ENCODE measurements at regions not wholly inside any gene's neighbourhood (a gene's known extent, or its start where the extent isn't known, plus 50 kb on each side); places are given as distances from the start of the nearest gene placed in this dataset.
"Not testable (repeated sequence)": the region's sequence is repeated elsewhere in the genome, so short reads cannot be mapped to it uniquely, and the experiment has no call there.

DNA sequence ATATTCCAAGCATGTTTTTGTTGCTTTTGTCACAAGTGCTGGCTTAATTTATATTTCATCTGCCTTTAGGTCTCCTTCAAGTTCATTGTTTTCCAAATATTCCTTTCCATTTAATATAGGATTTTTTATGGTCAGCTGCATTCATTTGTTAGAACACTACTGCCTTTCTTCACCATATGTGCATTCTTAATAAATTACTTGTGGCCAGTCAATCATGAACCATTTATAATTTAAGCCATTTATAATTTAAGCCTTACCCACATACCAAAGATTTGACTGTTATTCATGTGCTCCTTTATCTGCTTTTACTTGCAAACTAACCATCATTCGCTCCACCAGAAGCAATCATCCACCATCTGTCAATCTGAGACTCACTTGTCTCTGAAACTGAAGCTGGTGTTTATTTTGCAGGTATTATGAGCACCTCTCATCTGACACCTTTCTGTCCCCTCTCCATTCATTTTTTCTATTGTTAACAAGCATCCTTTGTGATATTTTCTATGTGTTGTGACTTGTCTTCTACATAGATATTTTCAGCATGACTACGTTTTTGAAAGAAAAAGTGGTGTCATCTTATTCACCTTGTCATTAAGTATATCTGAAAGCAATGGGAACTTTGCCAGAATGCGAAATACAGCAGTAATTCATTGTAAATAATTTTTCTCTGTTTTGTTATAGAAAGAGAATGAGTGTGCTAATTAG, 786.8 kb downstream of the KCNJ3 start:
- Histone ChIP-seq H2AFZ (ENCODE audit: low read depth, low read length) (no peak overlapping the region), H3K79me2 (ENCODE audit: insufficient read depth, low read length) (no peaks in the 10 kb centered on the region), H3K9ac (ENCODE audit: low read length) (no peak overlapping the region), H3K4me2 (ENCODE audit: low read length) (no peak overlapping the region), H3K4me1 (ENCODE audit: insufficient read depth, low read length) (no peaks in the 10 kb centered on the region), H3K9me3 (ENCODE audit: insufficient read depth, low read depth, low read length) (no peaks in the 10 kb centered on the region), H3K4me3 (ENCODE audit: insufficient read depth, low read depth, low read length) (no peak overlapping the region), H3K36me3 (ENCODE audit: insufficient read depth, low read length) (no peaks in the 10 kb centered on the region), H3K27me3 (ENCODE audit: insufficient read depth, low read length) (no peaks in the 10 kb centered on the region), H3K27ac (ENCODE audit: low read depth, low read length) (no peak overlapping the region), H4K20me1 (ENCODE audit: insufficient read depth, low read length) (no peaks in the 10 kb centered on the region)
- H3K4me1 Mint-ChIP-seq (ENCODE audit: low read depth, unreplicated experiment): no peaks in the 10 kb centered on the region
- no peak overlapping the region for H3K27ac Mint-ChIP-seq (ENCODE audit: unreplicated experiment)
- no peak for TF ChIP-seq EZH2 (IDR thresholded peaks at IDR 0.05; ENCODE audit: insufficient read depth, low read length)
- TF ChIP-seq, protein P1, sequence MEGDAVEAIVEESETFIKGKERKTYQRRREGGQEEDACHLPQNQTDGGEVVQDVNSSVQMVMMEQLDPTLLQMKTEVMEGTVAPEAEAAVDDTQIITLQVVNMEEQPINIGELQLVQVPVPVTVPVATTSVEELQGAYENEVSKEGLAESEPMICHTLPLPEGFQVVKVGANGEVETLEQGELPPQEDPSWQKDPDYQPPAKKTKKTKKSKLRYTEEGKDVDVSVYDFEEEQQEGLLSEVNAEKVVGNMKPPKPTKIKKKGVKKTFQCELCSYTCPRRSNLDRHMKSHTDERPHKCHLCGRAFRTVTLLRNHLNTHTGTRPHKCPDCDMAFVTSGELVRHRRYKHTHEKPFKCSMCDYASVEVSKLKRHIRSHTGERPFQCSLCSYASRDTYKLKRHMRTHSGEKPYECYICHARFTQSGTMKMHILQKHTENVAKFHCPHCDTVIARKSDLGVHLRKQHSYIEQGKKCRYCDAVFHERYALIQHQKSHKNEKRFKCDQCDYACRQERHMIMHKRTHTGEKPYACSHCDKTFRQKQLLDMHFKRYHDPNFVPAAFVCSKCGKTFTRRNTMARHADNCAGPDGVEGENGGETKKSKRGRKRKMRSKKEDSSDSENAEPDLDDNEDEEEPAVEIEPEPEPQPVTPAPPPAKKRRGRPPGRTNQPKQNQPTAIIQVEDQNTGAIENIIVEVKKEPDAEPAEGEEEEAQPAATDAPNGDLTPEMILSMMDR (IDR thresholded peaks at IDR 0.05; ENCODE audit: insufficient read depth, low read depth, low read length): no peak
- no peaks in the 10 kb centered on the region for H3K36me3 Mint-ChIP-seq (ENCODE audit: low read depth, unreplicated experiment)
- no peaks in the 10 kb centered on the region for H3K9me3 Mint-ChIP-seq (ENCODE audit: unreplicated experiment)
- FAIRE-seq: no peak
- no peak overlapping the region for H3K4me3 Mint-ChIP-seq (ENCODE audit: unreplicated experiment)
- H3K27me3 Mint-ChIP-seq (ENCODE audit: low read depth, unreplicated experiment): no peaks in the 10 kb centered on the region
- no peak for DNase-seq (ENCODE audit: low read depth)

DNA sequence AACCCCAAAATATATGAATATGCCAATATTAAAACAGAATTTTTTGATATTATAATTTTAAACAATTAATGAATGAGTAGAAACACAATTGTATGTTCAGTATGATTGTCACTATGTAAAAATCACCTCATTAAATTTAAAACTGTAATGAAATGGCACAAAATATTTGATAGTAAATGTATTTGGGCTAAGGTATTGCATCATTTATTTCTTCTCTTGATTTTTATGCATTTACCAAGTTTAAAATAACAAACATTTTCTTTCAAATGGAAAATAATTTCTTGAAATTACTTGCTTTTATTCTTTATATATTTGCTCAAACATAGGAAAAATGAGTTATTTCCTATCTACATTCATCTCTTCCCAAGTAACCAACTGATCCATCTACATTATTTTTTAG, 782.6 kb downstream of the KCNJ3 start:
- Histone ChIP-seq H3K9ac (ENCODE audit: low read length) (no peak overlapping the region), H3K27ac (ENCODE audit: low read depth, low read length) (no peak overlapping the region), H3K9me3 (ENCODE audit: insufficient read depth, low read depth, low read length) (no peaks in the 10 kb centered on the region), H3K79me2 (ENCODE audit: insufficient read depth, low read length) (no peaks in the 10 kb centered on the region), H3K4me3 (ENCODE audit: insufficient read depth, low read depth, low read length) (no peak overlapping the region), H2AFZ (ENCODE audit: low read depth, low read length) (no peak overlapping the region), H3K4me1 (ENCODE audit: insufficient read depth, low read length) (no peaks in the 10 kb centered on the region), H3K36me3 (ENCODE audit: insufficient read depth, low read length) (no peaks in the 10 kb centered on the region), H4K20me1 (ENCODE audit: insufficient read depth, low read length) (no peaks in the 10 kb centered on the region), H3K4me2 (ENCODE audit: low read length) (no peak overlapping the region), H3K27me3 (ENCODE audit: insufficient read depth, low read length) (no peaks in the 10 kb centered on the region)
- Mint-ChIP-seq H3K9me3 (ENCODE audit: unreplicated experiment) (no peaks in the 10 kb centered on the region), H3K36me3 (ENCODE audit: low read depth, unreplicated experiment) (no peaks in the 10 kb centered on the region), H3K4me1 (ENCODE audit: low read depth, unreplicated experiment) (no peaks in the 10 kb centered on the region), H3K27ac (ENCODE audit: unreplicated experiment) (no peak overlapping the region), H3K4me3 (ENCODE audit: unreplicated experiment) (no peak overlapping the region), H3K27me3 (ENCODE audit: low read depth, unreplicated experiment) (no peaks in the 10 kb centered on the region)
- DNase-seq (ENCODE audit: low read depth) (no peak), FAIRE-seq (no peak)
- TF ChIP-seq EZH2 (IDR thresholded peaks at IDR 0.05; ENCODE audit: insufficient read depth, low read length): no peak
- TF ChIP-seq, protein P1 (IDR thresholded peaks at IDR 0.05; ENCODE audit: insufficient read depth, low read depth, low read length): no peak

DNA sequence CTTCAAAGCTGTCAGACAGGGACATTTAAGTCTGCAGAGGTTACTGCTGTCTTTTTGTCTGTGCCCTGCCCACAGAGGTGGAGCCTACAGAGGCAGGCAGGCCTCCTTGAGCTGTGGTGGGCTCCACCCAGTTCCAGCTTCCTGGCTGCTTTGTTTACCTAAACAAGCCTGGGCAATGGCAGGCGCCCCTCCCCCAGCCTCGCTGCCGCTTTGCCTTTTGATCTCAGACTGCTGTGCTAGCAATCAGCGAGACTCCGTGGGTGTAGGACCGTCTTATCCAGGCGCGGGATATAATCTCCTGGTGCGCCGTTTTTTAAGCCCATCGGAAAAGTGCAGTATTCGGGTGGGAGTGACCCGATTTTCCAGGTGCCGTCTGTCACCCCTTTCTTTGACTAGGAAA, 773.5 kb downstream of the KCNJ3 start:
- not testable (repeated sequence) for H3K79me2 ChIP-seq (ENCODE audit: insufficient read depth, low read length); DNase-seq (ENCODE audit: low read depth); H4K20me1 ChIP-seq (ENCODE audit: insufficient read depth, low read length); H3K4me2 ChIP-seq (ENCODE audit: low read length); H2AFZ ChIP-seq (ENCODE audit: low read depth, low read length); H3K27me3 Mint-ChIP-seq (ENCODE audit: low read depth, unreplicated experiment); H3K27ac Mint-ChIP-seq (ENCODE audit: unreplicated experiment); H3K4me3 ChIP-seq (ENCODE audit: insufficient read depth, low read depth, low read length); H3K9me3 Mint-ChIP-seq (ENCODE audit: unreplicated experiment); H3K27me3 ChIP-seq (ENCODE audit: insufficient read depth, low read length); H3K4me3 Mint-ChIP-seq (ENCODE audit: unreplicated experiment); H3K4me1 ChIP-seq (ENCODE audit: insufficient read depth, low read length); H3K4me1 Mint-ChIP-seq (ENCODE audit: low read depth, unreplicated experiment); H3K27ac ChIP-seq (ENCODE audit: low read depth, low read length); H3K9me3 ChIP-seq (ENCODE audit: insufficient read depth, low read depth, low read length); H3K9ac ChIP-seq (ENCODE audit: low read length); H3K36me3 ChIP-seq (ENCODE audit: insufficient read depth, low read length); FAIRE-seq; H3K36me3 Mint-ChIP-seq (ENCODE audit: low read depth, unreplicated experiment)

All from astrocyte (in vitro differentiated cells and primary cell).